Activated CD8-positive, alpha-beta T cell treated with anti-CD3 and anti-CD28 coated beads for 36 hours (primary cell): ENCODE measurements at regions not wholly inside any gene's neighbourhood (a gene's known extent, or its start where the extent isn't known, plus 50 kb on each side); places are given as distances from the start of the nearest gene placed in this dataset.

Experiments
- ATAC-seq: fragments of 200-7000 bp; cut with Tn5 transposase; one replicate; pipeline ENCODE4 v1.10.0; 2021; ENCODE audit warnings: mild to moderate bottlenecking, moderate library complexity
- CTCF ChIA-PET: fragments of 350-600 bp; sonication (Branson Sonifier 250); formaldehyde crosslinking; loops from one replicate; lab custom pipeline; 2021; ENCODE audit warnings: antibody characterized with exemption; lab: Charles Lee
- POLR2A ChIA-PET: fragments of 350-600 bp; sonication (Branson Sonifier 250); formaldehyde crosslinking; loops from one replicate; lab custom pipeline; 2021; ENCODE audit warnings: antibody characterized with exemption; lab: Charles Lee
- DNase-seq: peaks from one replicate; pipeline ENCODE4 v3.0.0-alpha.2; 2020
- H3K27ac Mint-ChIP-seq: one replicate; pipeline ENCODE4 v1.8.0; 2021; ENCODE audit warnings: mild to moderate bottlenecking, mixed read lengths
- H3K27me3 Mint-ChIP-seq: one replicate; pipeline ENCODE4 v1.8.0; 2021; ENCODE audit warnings: mixed read lengths
- H3K36me3 Mint-ChIP-seq: one replicate; pipeline ENCODE4 v1.8.0; 2021; ENCODE audit warnings: low read depth, mixed read lengths
- H3K4me1 Mint-ChIP-seq: one replicate; pipeline ENCODE4 v1.8.0; 2021; ENCODE audit warnings: low read depth, mixed read lengths
- H3K4me3 Mint-ChIP-seq: one replicate; pipeline ENCODE4 v1.8.0; 2021; ENCODE audit warnings: mild to moderate bottlenecking, moderate library complexity, mixed read lengths
- H3K9me3 Mint-ChIP-seq: one replicate; pipeline ENCODE4 v1.8.0; 2021; ENCODE audit warnings: mixed read lengths
- CTCF ChIP-seq: fragments of 200-600 bp; IDR thresholded peaks from one replicate; pipeline ENCODE4 v1.8.0; 2022; ENCODE audit warnings: antibody characterized with exemption, mild to moderate bottlenecking
- intact Hi-C: fragments of 100-400 bp; cut with micrococcal nuclease; formaldehyde crosslinking; loops from one replicate; pipeline ENCODE4 v1.10.0; 2022

GRCh38 chr3:132117642-132118041 is 82.8 kb upstream of the CPNE4 start:
- H3K9me3 Mint-ChIP-seq: no peaks in the 10 kb centered on the region
- H3K4me3 Mint-ChIP-seq: no peak overlapping the region
- no peak for TF ChIP-seq CTCF
- DNase-seq (no peak), ATAC-seq (no peak)
- intact Hi-C loops: no loop called here
- no peaks in the 10 kb centered on the region for H3K36me3 Mint-ChIP-seq
- H3K27me3 Mint-ChIP-seq: peaks cover 3% of the 10 kb centered on the region
- CTCF ChIA-PET: no interaction called here
- POLR2A ChIA-PET: no interaction called here
- no peak overlapping the region for H3K27ac Mint-ChIP-seq
- H3K4me1 Mint-ChIP-seq: no peaks in the 10 kb centered on the region

- ATAC-seq: no peak
- Mint-ChIP-seq H3K4me1 (no peaks in the 10 kb centered on the region), H3K27ac (no peak overlapping the region), H3K36me3 (no peaks in the 10 kb centered on the region), H3K4me3 (no peak overlapping the region), H3K9me3 (no peaks in the 10 kb centered on the region), H3K27me3 (peaks cover 5% of the 10 kb centered on the region)
- intact Hi-C loops: no loop called here
- POLR2A ChIA-PET: no interaction called here
- CTCF ChIA-PET: interaction anchor here (0.5 kb wide), 1 partner anchor 1475 kb away, joined by 3 read pairs; no protein-coding TSS in a partner anchor
- DNase-seq: no peak
- TF ChIP-seq CTCF: no peak
Observed at GRCh38 chr3:132119531-132119930, 84.7 kb upstream of the CPNE4 start.

GRCh38 chr3:132124096-132124495 is 89.3 kb upstream of the CPNE4 start:
- Mint-ChIP-seq H3K27me3 (peaks cover 4% of the 10 kb centered on the region), H3K27ac (no peak overlapping the region), H3K36me3 (no peaks in the 10 kb centered on the region), H3K9me3 (no peaks in the 10 kb centered on the region), H3K4me1 (no peaks in the 10 kb centered on the region), H3K4me3 (no peak overlapping the region)
- no peak for TF ChIP-seq CTCF
- DNase-seq (no peak), ATAC-seq (no peak)
- intact Hi-C loops: no loop called here
- CTCF ChIA-PET: no interaction called here
- POLR2A ChIA-PET: no interaction called here

- DNase-seq: no peak
- ATAC-seq: no peak
- no peak overlapping the region for H3K4me3 Mint-ChIP-seq
- POLR2A ChIA-PET: no interaction called here
- CTCF ChIA-PET: no interaction called here
- intact Hi-C loops: no loop called here
- TF ChIP-seq CTCF: no peak
- H3K27ac Mint-ChIP-seq: no peak overlapping the region
- peaks cover 2% of the 10 kb centered on the region for H3K27me3 Mint-ChIP-seq
- no peaks in the 10 kb centered on the region for H3K4me1 Mint-ChIP-seq
- no peaks in the 10 kb centered on the region for H3K36me3 Mint-ChIP-seq
- H3K9me3 Mint-ChIP-seq: no peaks in the 10 kb centered on the region
Observed at GRCh38 chr3:132124651-132125284, 90.0 kb upstream of the CPNE4 start.

- no peak overlapping the region for H3K27ac Mint-ChIP-seq
- no peaks in the 10 kb centered on the region for H3K36me3 Mint-ChIP-seq
- no peak for ATAC-seq
- ChIA-PET CTCF (no interaction called here), POLR2A (no interaction called here)
- DNase-seq: no peak
- H3K27me3 Mint-ChIP-seq: peaks cover 3% of the 10 kb centered on the region
- no peaks in the 10 kb centered on the region for H3K4me1 Mint-ChIP-seq
- intact Hi-C loops: no loop called here
- no peak for TF ChIP-seq CTCF
- H3K9me3 Mint-ChIP-seq: peaks cover 2% of the 10 kb centered on the region
- H3K4me3 Mint-ChIP-seq: no peak overlapping the region
Observed at GRCh38 chr3:132134611-132135010, 99.8 kb upstream of the CPNE4 start.
